H1 (cell line): ENCODE measurements at regions not wholly inside any gene's neighbourhood (a gene's known extent, or its start where the extent isn't known, plus 50 kb on each side); places are given as distances from the start of the nearest gene placed in this dataset.

Experiments
- BACH1 ChIP-seq: IDR thresholded peaks from 2 replicates; pipeline ENCODE4 v1.6.1; 2012; ENCODE audit warnings: low read length, improper control_type of control experiment
- CHD1 ChIP-seq: IDR thresholded peaks from 2 replicates; pipeline ENCODE4 v1.6.1; 2012; ENCODE audit warnings: low read depth, low read length, improper control_type of control experiment
- CHD7 ChIP-seq: fragments of 300-600 bp; sonication (generic); IDR thresholded peaks from 2 replicates; pipeline ENCODE4 v1.7.1; 2012; ENCODE audit warnings: low read length, moderate library complexity, mild to moderate bottlenecking, inconsistent platforms; ENCODE audit not compliant: insufficient replicate concordance
- HDAC2 ChIP-seq, 2 experiments: fragments of 300-600 bp in 1 of 2; sonication (generic) in 1 of 2; IDR thresholded peaks; 2 replicates each; pipeline ENCODE4 v1.6.1; 2011 to 2012; ENCODE audit warnings: low read depth in 2 of 2, low read length in 2 of 2, mild to moderate bottlenecking in 2 of 2, moderate library complexity in 2 of 2, borderline replicate concordance in 1 of 2, inconsistent platforms in 1 of 2
- MAFK ChIP-seq: IDR thresholded peaks from 2 replicates; pipeline ENCODE4 v1.6.1; 2012; ENCODE audit warnings: low read depth, mild to moderate bottlenecking, improper control_type of control experiment, low read length
- NRF1 ChIP-seq: IDR thresholded peaks from 2 replicates; pipeline ENCODE4 v1.6.1; 2011; ENCODE audit warnings: mild to moderate bottlenecking, low read depth, low read length, improper control_type of control experiment
- TAF7 ChIP-seq: optimal IDR thresholded peaks from 2 replicates; pipeline ENCODE3; 2011; ENCODE audit warnings: low read depth, mild to moderate bottlenecking, inconsistent platforms, low read length, moderate library complexity, borderline replicate concordance

GRCh38 chr2:118720866-118721265, 126.6 kb downstream of the EN1 start (continued):
- TF ChIP-seq CHD7 (no peak), BACH1 (no peak), CHD1 (no peak), HDAC2 (IDR thresholded peaks at IDR 0.05; ENCODE audit: borderline replicate concordance in 1 of 2, low read depth in 2 of 2, low read length in 2 of 2) (no peak), TAF7 (no peak), MAFK (no peak), NRF1 (no peak)
